NCI-H2171 treated with DMSO at 0.1 percent for 48 hours (cell line): ENCODE measurements at regions not wholly inside any gene's neighbourhood (a gene's known extent, or its start where the extent isn't known, plus 50 kb on each side); places are given as distances from the start of the nearest gene placed in this dataset.
A peak's percentile ranks its signal among the peaks of the same experiment; 100 is the strongest.

ENCODE experiments used
- DNase-seq: peaks from one replicate; lab custom pipeline; 2025; lab: John Stamatoyannopoulos, UW

GRCh38 chrX:14164828-14165227 lies 135.1 kb upstream of the GEMIN8 start:
- DNase-seq: no peak

DNA sequence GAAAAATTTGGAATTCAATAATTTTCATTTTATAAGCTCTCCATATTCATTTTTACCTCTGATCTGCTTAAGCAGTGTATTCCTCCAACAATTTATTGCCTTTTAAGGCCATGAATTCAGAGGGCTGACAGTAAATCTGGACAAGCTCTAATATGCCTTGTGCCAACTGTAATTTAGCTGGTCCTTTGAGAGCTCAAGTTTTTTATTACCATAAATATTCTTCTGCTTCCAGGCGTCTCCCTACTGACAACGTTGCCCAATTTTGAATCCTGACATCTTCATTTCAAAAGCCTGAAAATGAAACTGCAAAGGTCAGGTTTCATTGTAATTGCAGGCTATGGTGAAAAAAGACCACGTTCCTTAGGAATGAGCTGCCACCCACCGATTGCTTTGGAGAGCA lies 95.8 kb upstream of the GEMIN8 start:
- DNase-seq: peak; percentile 9

GRCh38 chrX:14124562-14124961 lies 94.9 kb upstream of the GEMIN8 start:
- no peak for DNase-seq

DNA sequence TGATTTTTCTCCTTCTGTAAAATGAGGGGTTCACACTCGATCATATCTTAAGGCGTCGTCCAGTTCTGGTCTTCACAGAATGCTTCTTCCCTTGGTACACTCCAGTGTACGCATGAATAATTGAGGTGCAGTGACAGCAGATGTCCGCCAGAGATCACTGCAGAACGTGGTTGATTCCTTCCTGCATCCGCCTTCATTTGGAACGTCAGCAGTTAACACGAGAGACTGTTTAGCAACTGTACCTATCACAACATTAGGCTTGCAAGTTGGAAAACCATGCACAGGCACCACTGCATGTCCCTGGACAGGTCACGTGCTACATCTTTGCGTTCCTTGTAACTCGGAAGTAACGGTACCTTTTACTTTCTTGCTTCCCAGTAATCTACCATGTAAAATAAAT lies 66.0 kb upstream of the GEMIN8 start:
- no peak for DNase-seq

GRCh38 chrX:14094191-14094590 lies 64.5 kb upstream of the GEMIN8 start:
- no peak for DNase-seq

DNA sequence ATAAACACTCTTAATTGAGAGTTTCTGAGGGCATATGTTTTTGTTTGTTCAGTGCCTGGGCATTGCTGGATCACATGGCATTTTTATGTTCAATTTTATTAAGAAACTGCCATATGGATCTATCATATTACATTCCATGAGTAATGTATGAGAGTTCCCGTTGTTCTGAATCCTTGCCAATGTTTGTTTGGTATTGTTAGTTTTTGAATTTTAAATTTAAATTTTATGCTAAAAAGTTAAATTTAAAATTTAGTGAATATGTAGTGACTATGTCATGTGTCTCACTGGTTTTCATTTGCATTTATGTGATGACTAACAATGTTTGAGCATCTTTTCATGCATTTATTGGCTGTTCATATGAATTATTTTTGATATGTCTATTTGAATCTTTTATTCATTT lies 54.8 kb upstream of the GEMIN8 start:
- DNase-seq: peak; percentile 73

GRCh38 chrX:14083783-14084182 lies 54.1 kb upstream of the GEMIN8 start:
- DNase-seq: peak; percentile 45

DNA sequence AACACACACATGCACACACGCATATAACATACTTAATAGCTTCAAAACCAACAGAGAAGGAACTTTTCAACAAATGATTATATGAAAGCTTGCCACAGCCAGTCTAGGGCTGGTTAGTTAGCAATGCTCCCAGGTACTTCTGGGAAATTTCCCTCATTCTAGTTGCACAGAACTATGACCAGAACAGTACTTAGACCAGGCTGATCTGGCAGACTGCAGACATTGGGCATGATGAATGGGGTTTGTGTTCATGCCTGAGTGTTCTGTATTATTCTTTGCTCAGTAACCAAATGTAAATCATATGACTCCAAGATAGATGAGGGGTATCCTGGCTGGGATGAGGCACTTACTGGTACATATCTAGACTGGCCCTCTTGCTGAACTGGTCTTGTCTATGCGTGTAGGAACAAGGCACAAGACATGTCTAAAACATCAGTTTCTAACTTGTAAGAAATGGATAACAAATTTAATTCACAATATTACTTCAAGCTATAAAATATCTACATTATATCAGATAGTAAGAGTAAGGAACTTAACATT lies 50.3 kb upstream of the GEMIN8 start:
- DNase-seq: no peak
